H9 (cell line): ENCODE measurements at regions not wholly inside any gene's neighbourhood (a gene's known extent, or its start where the extent isn't known, plus 50 kb on each side); places are given as distances from the start of the nearest gene placed in this dataset.

Source experiments
- DNase-seq: peaks from one replicate; pipeline ENCODE4 v3.0.0-alpha.2; 2017
- H2AFZ ChIP-seq: one replicate; pipeline ENCODE4 v1.6.1; 2013; ENCODE audit warnings: mild to moderate bottlenecking, low read length, control low read depth, moderate library complexity
- H2AK5ac ChIP-seq: 2 replicates; pipeline ENCODE4 v1.6.1; 2013; ENCODE audit warnings: low read length, control low read depth, mixed read lengths; ENCODE audit not compliant: insufficient read length
- H2BK120ac ChIP-seq: one replicate; pipeline ENCODE4 v1.6.1; 2013; ENCODE audit warnings: low read depth, mild to moderate bottlenecking, low read length, control low read depth, inconsistent platforms; ENCODE audit not compliant: poor library complexity, severe bottlenecking
- H2BK12ac ChIP-seq: 2 replicates; pipeline ENCODE4 v1.6.1; 2013; ENCODE audit warnings: low read length, control low read depth, mixed read lengths, low read depth; ENCODE audit not compliant: insufficient read length
- H2BK15ac ChIP-seq: 2 replicates; pipeline ENCODE4 v1.6.1; 2013; ENCODE audit warnings: low read depth, low read length, control low read depth
- H2BK20ac ChIP-seq: one replicate; pipeline ENCODE4 v1.6.1; 2013; ENCODE audit warnings: low read depth, mild to moderate bottlenecking, low read length, control low read depth, inconsistent platforms; ENCODE audit not compliant: poor library complexity, severe bottlenecking
- H2BK5ac ChIP-seq: 2 replicates; pipeline ENCODE4 v1.6.1; 2013; ENCODE audit warnings: low read length, control low read depth, mixed read lengths; ENCODE audit not compliant: insufficient read length
- H3K14ac ChIP-seq: 2 replicates; pipeline ENCODE4 v1.6.1; 2013; ENCODE audit warnings: low read length, control low read depth; ENCODE audit not compliant: insufficient read depth
- H3K18ac ChIP-seq: 2 replicates; pipeline ENCODE4 v1.6.1; 2013; ENCODE audit warnings: low read depth, mild to moderate bottlenecking, mixed read lengths, low read length, control low read depth; ENCODE audit not compliant: insufficient read length
- H3K23ac ChIP-seq: 2 replicates; pipeline ENCODE4 v1.6.1; 2013; ENCODE audit warnings: low read length, control low read depth, mixed read lengths, low read depth; ENCODE audit not compliant: insufficient read length
- H3K23me2 ChIP-seq: 2 replicates; pipeline ENCODE4 v1.6.1; 2013; ENCODE audit warnings: low read depth, mild to moderate bottlenecking, mixed read lengths, low read length, control low read depth; ENCODE audit not compliant: insufficient read length, poor library complexity, severe bottlenecking
- H3K27ac ChIP-seq: 2 replicates; pipeline ENCODE4 v1.5.1; 2013; ENCODE audit warnings: low read length, control low read depth, mixed read lengths, low read depth; ENCODE audit not compliant: insufficient read length
- H3K27me3 ChIP-seq: 2 replicates; pipeline ENCODE4 v1.6.1; 2013; ENCODE audit warnings: low read length, control low read depth, inconsistent platforms; ENCODE audit not compliant: insufficient read depth
- H3K4ac ChIP-seq: 2 replicates; pipeline ENCODE4 v1.6.1; 2013; ENCODE audit warnings: low read depth, mild to moderate bottlenecking, control low read depth, inconsistent platforms, low read length, moderate library complexity
- H3K4me1 ChIP-seq: 2 replicates; pipeline ENCODE4 v1.6.1; 2013; ENCODE audit warnings: low read length, control low read depth, inconsistent platforms; ENCODE audit not compliant: insufficient read depth
- H3K4me2 ChIP-seq: 2 replicates; pipeline ENCODE4 v1.6.1; 2013; ENCODE audit warnings: low read length, control low read depth, mixed read lengths; ENCODE audit not compliant: insufficient read length, insufficient read depth
- H3K56ac ChIP-seq: 2 replicates; pipeline ENCODE4 v1.6.1; 2013; ENCODE audit warnings: low read depth, mild to moderate bottlenecking, mixed read lengths, low read length, control low read depth; ENCODE audit not compliant: insufficient read length
- H3K79me1 ChIP-seq: 2 replicates; pipeline ENCODE4 v1.6.1; 2013; ENCODE audit warnings: low read depth, mild to moderate bottlenecking, moderate library complexity, low read length, control low read depth, inconsistent platforms; ENCODE audit not compliant: insufficient read depth, poor library complexity, severe bottlenecking
- H3K79me2 ChIP-seq: 2 replicates; pipeline ENCODE4 v1.6.1; 2013; ENCODE audit warnings: low read length, control low read depth, inconsistent platforms; ENCODE audit not compliant: insufficient read depth
- H3K9ac ChIP-seq: 2 replicates; pipeline ENCODE4 v1.6.1; 2013; ENCODE audit warnings: low read length, control low read depth, mixed read lengths; ENCODE audit not compliant: insufficient read length; ENCODE audit errors: extremely low read depth
- H3K9me3 ChIP-seq: one replicate; pipeline ENCODE4 v1.6.1; 2013; ENCODE audit warnings: low read depth, low read length, inconsistent platforms; ENCODE audit not compliant: control insufficient read depth
- H3T11ph ChIP-seq: one replicate; pipeline ENCODE4 v1.6.1; 2013; ENCODE audit warnings: mild to moderate bottlenecking, low read length, control low read depth, inconsistent platforms
- H4K20me1 ChIP-seq: one replicate; pipeline ENCODE4 v1.6.1; 2013; ENCODE audit not compliant: control insufficient read depth, insufficient read length, insufficient read depth
- H4K5ac ChIP-seq: 2 replicates; pipeline ENCODE4 v1.6.1; 2013; ENCODE audit warnings: low read depth, mild to moderate bottlenecking, mixed read lengths, low read length, control low read depth; ENCODE audit not compliant: insufficient read length
- H4K8ac ChIP-seq: replicated peaks from 2 replicates; pipeline ENCODE4 v1.6.1; 2013; ENCODE audit warnings: low read length, control low read depth, mixed read lengths, low read depth; ENCODE audit not compliant: insufficient read length
- H4K91ac ChIP-seq: 2 replicates; pipeline ENCODE4 v1.6.1; 2013; ENCODE audit warnings: low read depth, mild to moderate bottlenecking, moderate library complexity, mixed read lengths, low read length, control low read depth; ENCODE audit not compliant: insufficient read length
- H3K27ac Mint-ChIP-seq, 3 experiments: 2 replicates in 2 of 3; 3 replicates in 1 of 3; pipeline ENCODE4 v1.8.0; 2020 to 2021; ENCODE audit warnings: mixed read lengths in 3 of 3, mild to moderate bottlenecking in 1 of 3, moderate library complexity in 1 of 3
- H3K27me3 Mint-ChIP-seq: 2 replicates; pipeline ENCODE4 v1.8.0; 2021; ENCODE audit warnings: low read depth, mild to moderate bottlenecking, moderate library complexity, mixed read lengths
- H3K36me3 Mint-ChIP-seq, 3 experiments: 2 replicates in 2 of 3; 3 replicates in 1 of 3; pipeline ENCODE4 v1.8.0; 2020 to 2021; ENCODE audit warnings: low read depth in 3 of 3, mixed read lengths in 3 of 3; ENCODE audit not compliant: insufficient read depth in 1 of 3
- H3K4me1 Mint-ChIP-seq, 2 experiments: 2 replicates each; pipeline ENCODE4 v1.8.0; 2020; ENCODE audit warnings: mixed read lengths in 2 of 2
- H3K4me3 Mint-ChIP-seq, 2 experiments: 2 replicates in 1 of 2; 3 replicates in 1 of 2; pipeline ENCODE4 v1.8.0; 2020 to 2021; ENCODE audit warnings: mild to moderate bottlenecking in 2 of 2, mixed read lengths in 2 of 2, moderate library complexity in 1 of 2
- H3K9me3 Mint-ChIP-seq, 2 experiments: 2 replicates in 1 of 2; 3 replicates in 1 of 2; pipeline ENCODE4 v1.8.0; 2020; ENCODE audit warnings: mild to moderate bottlenecking in 2 of 2, mixed read lengths in 2 of 2, moderate library complexity in 1 of 2
- CTCF ChIP-seq: fragments of 200-600 bp; sonication (generic); conservative IDR thresholded peaks from 3 replicates; pipeline ENCODE4 v1.8.0; 2021; ENCODE audit warnings: antibody characterized with exemption, mild to moderate bottlenecking
- WGBS: extraction: QIAGEN DNeasy Blood & Tissue Kit; methylation state at CpG from one replicate; pipeline ENCODE4 v1.1.7; 2013; ENCODE audit warnings: missing lambda C conversion rate, low lambda C conversion rate, mixed read lengths; ENCODE audit not compliant: insufficient read length; ENCODE audit errors: extremely low coverage; 5-methylcytosine and 5-hydroxymethylcytosine counted together

GRCh38 chr10:128781637-128782036, 655.4 kb upstream of the MKI67 start:
- Mint-ChIP-seq H3K9me3 (no peaks in the 10 kb centered on the region; a peak in 1 of 5 replicates), H3K27ac (no peak overlapping the region), H3K27me3 (no peaks in the 10 kb centered on the region), H3K4me3 (no peak overlapping the region), H3K36me3 (no peaks in the 10 kb centered on the region), H3K4me1 (peaks cover 0 to 3% of the 10 kb centered on the region in 2 experiments; a peak in 1 of 4 replicates)
- no peaks in the 10 kb centered on the region for H3K27me3 ChIP-seq
- H3K14ac ChIP-seq, result no peak overlapping the region
- no peaks in the 10 kb centered on the region for H3K4me1 ChIP-seq
- H2BK5ac ChIP-seq, result no peak overlapping the region
- H3K56ac ChIP-seq, result no peak overlapping the region
- H2BK12ac ChIP-seq, result no peak overlapping the region
- no peak overlapping the region for H4K5ac ChIP-seq
- H2BK15ac ChIP-seq, result no peak overlapping the region
- H2AK5ac ChIP-seq, result no peak overlapping the region
- H3K9ac ChIP-seq, result no peak overlapping the region
- WGBS, result no CpG with 5 or more reads among the region's 3 CpGs
- H4K91ac ChIP-seq, result no peak overlapping the region
- H4K20me1 ChIP-seq, result no peaks in the 10 kb centered on the region
- no peaks in the 10 kb centered on the region for H3K79me1 ChIP-seq
- H2AFZ ChIP-seq, result no peak overlapping the region
- H2BK120ac ChIP-seq, result no peak overlapping the region
- H3T11ph ChIP-seq, result no peak overlapping the region
- no peak overlapping the region for H3K4ac ChIP-seq
- H2BK20ac ChIP-seq, result no peak overlapping the region
- DNase-seq, result no peak
- no peak overlapping the region for H3K18ac ChIP-seq
- H3K23me2 ChIP-seq, result no peaks in the 10 kb centered on the region
- no peak overlapping the region for H4K8ac ChIP-seq
- no peak overlapping the region for H3K4me2 ChIP-seq
- no peak for TF ChIP-seq CTCF
- no peak overlapping the region for H3K23ac ChIP-seq
- no peaks in the 10 kb centered on the region for H3K79me2 ChIP-seq
- H3K9me3 ChIP-seq, result no peaks in the 10 kb centered on the region
- no peak overlapping the region for H3K27ac ChIP-seq
